ENCODE measurements at regions not wholly inside any gene's neighbourhood (a gene's known extent, or its start where the extent isn't known, plus 50 kb on each side); places are given as distances from the start of the nearest gene placed in this dataset.
"Not testable (repeated sequence)": the region's sequence is repeated elsewhere in the genome, so short reads cannot be mapped to it uniquely, and the experiment has no call there.

DNA sequence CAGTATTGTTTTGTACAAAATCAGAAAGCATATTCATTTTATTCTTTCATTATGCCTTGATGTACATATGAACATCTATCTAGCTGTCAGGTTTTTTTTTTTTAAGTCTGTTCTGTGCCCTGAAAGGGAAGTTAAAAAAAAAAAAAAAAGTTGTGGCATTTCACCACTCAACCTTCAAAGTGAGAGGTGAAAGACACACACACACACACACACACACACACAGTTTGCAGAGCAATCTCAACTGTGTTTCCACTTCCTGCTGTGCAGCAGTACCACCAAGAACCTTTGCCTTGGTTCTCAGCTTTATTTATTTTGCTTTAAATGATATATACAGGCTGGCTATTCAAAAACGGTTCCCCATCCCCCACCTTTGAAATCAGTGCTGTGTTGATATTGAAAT is 955.6 kb downstream of the GATA3 start:
- DNase-seq (ENCODE audit: low read depth in 2 of 3, low spot score in 2 of 3) = no peak

GRCh38 chr10:9010931-9011670 is 956.6 kb downstream of the GATA3 start:
- no peak for DNase-seq (ENCODE audit: low read depth in 2 of 3, low spot score in 2 of 3)

DNA sequence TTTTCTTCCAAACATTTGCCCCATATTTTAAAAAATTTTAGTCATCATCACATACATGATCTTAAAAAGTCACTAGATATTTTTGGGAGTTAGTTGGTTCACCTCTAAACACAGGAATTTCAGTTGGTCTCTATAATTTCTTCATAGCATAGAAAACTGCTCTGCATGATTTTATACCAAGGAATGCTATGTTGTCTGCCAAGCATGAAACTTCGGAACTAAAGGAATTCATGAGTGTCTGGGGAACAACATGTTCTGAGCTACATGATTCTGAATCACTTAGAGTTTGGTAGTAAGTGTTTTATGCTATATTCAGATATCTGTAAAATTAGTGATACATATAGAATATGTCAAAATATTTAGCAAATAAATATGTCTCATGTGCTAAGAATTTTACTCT is 957.8 kb downstream of the GATA3 start:
- DNase-seq (ENCODE audit: low read depth in 2 of 3, low spot score in 2 of 3) = no peak

DNA sequence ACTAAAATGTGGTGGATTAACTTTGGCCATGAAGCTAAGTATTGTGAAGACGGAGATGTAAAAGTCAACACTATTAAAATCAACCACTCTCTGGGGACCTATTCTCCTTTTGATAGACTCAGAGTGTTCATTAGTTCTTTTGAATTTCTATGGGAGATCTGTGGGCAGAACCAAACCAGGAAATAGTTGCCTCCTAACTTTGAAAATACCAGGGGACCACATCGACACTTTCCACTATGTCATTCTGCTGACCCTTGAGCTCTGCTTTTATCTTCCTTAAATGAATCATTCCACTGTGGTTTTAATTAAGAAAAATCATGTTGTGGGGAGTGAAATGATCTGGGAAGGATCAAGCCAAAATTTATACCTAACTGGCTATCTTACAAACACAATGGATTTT is 960.5 kb downstream of the GATA3 start:
- DNase-seq (ENCODE audit: low read depth in 2 of 3, low spot score in 2 of 3) = no peak

GRCh38 chr10:9015447-9015846 is 961.0 kb downstream of the GATA3 start:
- no peak for DNase-seq (ENCODE audit: low read depth in 2 of 3, low spot score in 2 of 3)

DNA sequence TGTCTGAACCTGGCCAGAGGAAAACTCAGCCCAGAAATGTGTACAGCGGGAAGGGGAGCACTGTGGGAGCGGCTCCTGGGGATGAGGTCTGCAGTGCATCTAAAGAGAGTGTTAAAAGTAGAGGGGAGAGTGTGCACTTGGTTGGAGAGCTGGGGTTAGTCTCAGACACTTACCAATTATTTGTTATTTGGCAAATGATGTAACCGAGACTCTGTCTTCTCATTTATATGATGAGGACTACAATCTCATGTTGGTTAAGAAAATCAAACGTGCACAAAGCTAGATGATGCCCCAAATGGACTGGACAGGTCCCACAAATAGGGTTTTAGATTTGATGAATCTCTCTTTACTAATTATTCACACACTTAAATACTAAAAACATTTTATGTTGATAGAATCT is 962.4 kb downstream of the GATA3 start:
- no peak for DNase-seq (ENCODE audit: low read depth in 2 of 3, low spot score in 2 of 3)

DNA sequence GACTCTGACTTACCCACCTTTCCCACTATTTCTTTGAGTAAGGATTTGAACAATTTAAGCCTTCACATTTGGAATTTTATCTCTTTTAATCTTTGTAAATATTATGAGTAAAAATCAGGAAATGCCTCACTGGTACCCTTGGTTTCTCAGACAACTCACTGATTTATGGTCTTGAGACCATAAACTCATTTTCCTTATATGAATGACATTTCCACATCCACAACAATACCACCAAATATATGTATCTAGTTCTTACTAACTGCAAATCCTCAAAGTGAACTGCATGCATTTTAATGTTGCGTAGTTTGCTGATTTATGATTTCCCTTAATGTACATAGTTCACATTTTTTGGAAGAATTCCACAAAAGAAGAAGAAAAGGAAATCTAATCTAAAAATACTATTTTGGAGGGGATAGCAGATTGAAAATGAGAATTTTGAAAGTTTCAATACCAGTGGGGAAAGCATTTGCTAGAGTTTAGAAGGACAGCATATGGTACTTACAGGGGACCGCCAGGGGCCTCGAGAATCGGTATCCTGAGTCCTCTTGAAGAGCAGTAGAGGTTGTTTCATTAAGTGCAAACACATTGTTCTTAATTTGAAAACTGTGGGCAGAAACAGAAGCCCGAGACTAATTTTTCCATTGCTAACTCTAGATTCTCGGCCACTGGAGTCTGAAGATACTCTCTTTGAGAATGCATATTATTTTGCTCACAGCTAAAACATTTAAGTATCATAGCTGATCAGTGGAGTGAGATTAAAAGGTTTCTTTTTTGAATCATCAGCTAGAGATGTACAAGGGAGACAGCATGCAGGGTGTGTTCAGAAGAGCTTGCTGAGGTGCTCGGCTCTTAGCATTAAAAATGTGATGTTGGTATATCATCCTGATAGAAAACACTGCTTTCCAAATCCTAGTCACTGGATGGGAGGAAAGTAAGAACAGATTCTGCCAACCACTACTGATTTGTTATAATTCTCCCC is 964.0 kb downstream of the GATA3 start:
- DNase-seq (ENCODE audit: low read depth in 2 of 3, low spot score in 2 of 3) = no peak

DNA sequence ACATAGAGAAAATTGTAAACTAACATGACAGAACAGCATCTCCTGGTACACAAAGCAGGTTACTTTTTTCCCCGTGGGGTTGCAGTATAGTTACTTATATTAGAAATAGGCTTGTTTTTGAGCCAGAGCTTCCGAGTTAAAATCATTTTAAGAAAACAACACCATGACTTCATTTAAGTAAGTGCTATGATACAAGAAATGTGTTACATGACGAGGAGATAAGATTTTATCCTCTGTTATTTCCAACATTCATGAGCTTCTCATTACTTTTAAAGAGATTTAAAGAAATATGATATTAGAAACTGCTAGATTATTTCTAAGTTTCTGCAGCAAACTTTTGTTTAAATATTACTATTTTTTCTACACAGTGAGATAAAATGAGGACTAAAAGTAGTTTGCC is 968.7 kb downstream of the GATA3 start:
- DNase-seq (ENCODE audit: low read depth in 2 of 3, low spot score in 2 of 3) = no peak

DNA sequence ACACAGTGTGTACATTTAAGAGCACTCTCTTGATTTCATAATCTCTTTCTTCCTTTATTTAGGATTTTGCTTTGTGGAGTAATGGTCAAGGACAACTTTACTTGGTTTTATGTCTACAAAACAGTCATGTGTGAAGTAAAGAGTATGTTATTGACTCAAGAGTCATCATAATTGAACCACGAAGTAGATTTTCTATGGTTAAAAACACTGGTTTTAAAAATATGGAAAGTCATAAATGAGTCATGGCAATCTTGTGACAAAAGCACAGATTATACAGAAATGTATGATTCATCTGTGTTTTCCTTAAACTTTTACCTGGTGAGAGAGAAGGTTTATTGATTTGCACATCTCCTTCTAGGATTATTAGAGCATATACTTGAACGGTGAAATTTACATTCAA is 969.7 kb downstream of the GATA3 start:
- no peak for DNase-seq (ENCODE audit: low read depth in 2 of 3, low spot score in 2 of 3)

DNA sequence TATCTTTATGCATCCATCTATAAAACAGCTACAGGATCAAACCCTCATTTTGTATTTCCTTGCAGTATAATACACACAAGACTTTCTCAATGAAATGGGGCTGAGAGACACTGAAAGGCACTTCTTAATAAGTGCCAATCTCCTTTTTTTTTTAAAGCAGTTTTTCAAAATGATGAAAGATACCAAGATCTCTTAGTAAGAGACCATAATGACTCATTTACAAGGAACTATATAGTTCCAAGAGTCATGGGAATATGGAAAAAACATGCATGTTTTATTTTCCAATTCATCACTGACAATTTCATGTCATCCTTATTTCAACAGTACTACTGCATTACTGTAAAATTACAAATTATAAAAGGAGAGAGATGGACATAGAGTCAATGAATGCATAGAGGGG is 973.7 kb downstream of the GATA3 start:
- no peak for DNase-seq (ENCODE audit: low read depth in 2 of 3, low spot score in 2 of 3)

DNA sequence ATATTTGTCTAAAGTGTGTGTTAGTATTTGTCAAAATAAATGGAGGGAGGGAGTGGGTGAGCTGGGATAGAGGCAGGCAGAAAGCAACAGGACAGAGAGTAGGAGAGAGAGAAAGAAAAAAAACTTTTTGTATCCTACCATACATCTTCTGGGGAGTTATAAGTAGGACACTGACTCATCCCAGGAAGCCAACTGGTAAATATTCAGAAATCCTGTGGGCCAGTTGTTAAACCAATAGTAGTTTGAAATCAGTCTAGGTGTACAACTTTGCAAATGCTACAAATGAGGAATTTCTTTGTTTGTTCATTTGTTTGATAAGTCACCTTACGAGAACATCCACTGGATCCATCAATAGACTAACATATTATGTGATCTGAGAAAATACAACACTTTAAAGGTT is 980.9 kb downstream of the GATA3 start:
- DNase-seq (ENCODE audit: low read depth in 2 of 3, low spot score in 2 of 3) = no peak

GRCh38 chr10:9036711-9037204 is 982.3 kb downstream of the GATA3 start:
- no peak for DNase-seq (ENCODE audit: low read depth in 2 of 3, low spot score in 2 of 3)

GRCh38 chr10:9038146-9038714 is 983.7 kb downstream of the GATA3 start:
- DNase-seq (ENCODE audit: low read depth in 2 of 3, low spot score in 2 of 3) = no peak

- no peak for DNase-seq (ENCODE audit: low read depth in 2 of 3, low spot score in 2 of 3)
Observed at GRCh38 chr10:9043466-9043865, 989.0 kb downstream of the GATA3 start.

- no peak for DNase-seq (ENCODE audit: low read depth in 2 of 3, low spot score in 2 of 3)
Observed at GRCh38 chr10:9045311-9045710, 990.8 kb downstream of the GATA3 start.

DNA sequence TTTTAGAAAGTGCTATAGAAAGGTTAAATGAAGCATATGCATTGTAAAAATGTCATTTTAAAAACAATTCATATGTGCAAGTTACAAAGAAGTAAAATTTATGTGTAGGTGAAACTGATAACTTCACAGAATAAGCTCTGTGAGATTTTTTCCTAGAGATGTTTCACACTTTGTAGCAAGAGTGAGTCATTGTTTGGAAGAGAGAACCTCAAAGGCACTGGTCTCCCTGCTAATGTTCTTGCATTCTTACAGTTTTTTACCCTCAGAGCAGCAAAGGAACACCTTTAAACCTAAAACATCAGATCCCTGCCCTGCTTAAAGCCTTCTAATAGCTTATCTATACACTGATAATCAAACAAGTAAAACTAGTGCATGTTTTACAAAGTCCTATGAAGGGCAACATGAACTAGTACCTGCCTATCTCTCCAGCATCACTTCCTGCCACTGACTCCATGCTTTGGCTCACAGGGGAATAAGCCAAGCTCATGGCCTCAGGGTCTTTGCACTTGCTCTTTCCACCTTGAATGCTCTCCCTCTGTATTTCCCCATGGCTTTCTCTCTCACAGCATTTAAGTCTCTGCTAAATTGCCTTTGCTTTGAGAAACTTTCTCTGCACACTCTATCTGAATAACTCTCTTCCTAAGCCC is 997.0 kb downstream of the GATA3 start:
- DNase-seq (ENCODE audit: low read depth in 2 of 3, low spot score in 2 of 3) = no peak

GRCh38 chr10:9052767-9053166 is 998.3 kb downstream of the GATA3 start:
- no peak for DNase-seq (ENCODE audit: low read depth in 2 of 3, low spot score in 2 of 3)

- no peak for DNase-seq (ENCODE audit: low read depth in 2 of 3, low spot score in 2 of 3)
Observed at GRCh38 chr10:9056521-9056920, 1002.0 kb downstream of the GATA3 start.

- DNase-seq (ENCODE audit: low read depth in 2 of 3, low spot score in 2 of 3) = not testable (repeated sequence)
Observed at GRCh38 chr10:9057293-9057692, 1002.8 kb downstream of the GATA3 start.

GRCh38 chr10:9060314-9060713 is 1005.8 kb downstream of the GATA3 start:
- no peak for DNase-seq (ENCODE audit: low read depth in 2 of 3, low spot score in 2 of 3)

DNA sequence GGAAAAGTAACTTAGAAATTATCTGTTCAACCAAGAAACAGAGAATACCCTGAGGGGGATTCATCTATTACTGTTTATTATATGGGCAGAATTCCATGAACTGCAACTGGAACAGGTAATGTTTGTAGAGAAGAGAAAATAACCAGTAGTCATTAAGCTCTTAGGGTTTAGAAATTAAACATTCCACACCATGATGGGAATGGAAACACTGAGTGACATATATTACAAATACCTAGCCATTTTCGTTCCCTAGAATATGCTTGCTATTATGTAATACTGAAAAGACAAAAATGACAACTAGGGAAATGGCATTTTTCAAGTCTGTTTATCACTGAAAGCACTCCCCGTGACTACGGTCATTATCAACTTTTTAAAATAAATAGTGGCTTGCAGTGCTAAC is 1007.4 kb downstream of the GATA3 start:
- DNase-seq (ENCODE audit: low read depth in 2 of 3, low spot score in 2 of 3) = no peak

Data from activated CD8-positive, alpha-beta memory T cell treated with anti-CD3 and anti-CD28 coated beads for 48 hours (primary cell).